ENCODE measurements at regions not wholly inside any gene's neighbourhood (a gene's known extent, or its start where the extent isn't known, plus 50 kb on each side); places are given as distances from the start of the nearest gene placed in this dataset.
"Not testable (repeated sequence)": the region's sequence is repeated elsewhere in the genome, so short reads cannot be mapped to it uniquely, and the experiment has no call there.

DNA sequence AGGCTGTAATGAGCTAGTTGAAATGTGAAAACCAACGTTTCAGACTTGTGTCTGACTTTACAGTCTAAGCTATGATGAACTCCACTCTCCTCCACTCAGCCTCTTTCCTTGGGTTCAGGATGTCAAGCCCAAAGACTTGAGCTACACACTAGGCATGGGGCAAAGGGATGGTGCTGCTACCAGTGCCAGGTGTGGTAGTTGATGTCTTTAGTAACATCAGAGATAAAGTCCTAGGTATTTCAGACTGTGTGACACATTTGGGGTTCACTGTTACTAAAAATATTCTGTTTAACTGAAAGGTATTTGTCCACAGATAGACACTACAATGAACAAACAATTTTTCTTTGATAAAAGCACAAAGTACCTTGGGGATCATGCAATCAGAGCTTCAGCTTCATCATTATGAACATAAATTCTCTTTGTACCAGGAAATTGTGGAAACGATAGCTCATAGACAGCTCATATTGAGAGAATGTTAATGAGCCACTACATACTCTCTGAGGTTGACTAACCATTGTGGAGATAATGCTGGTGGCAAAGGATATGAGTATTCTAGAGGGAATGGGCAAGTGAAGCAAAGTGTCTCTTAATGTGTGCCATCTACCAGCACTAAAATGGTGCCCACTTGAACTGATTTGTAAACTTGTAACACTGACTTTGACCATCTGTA is 253.7 kb upstream of the THUMPD2 start:
- Histone ChIP-seq H3K4me1 (ENCODE audit: insufficient read depth, poor library complexity, severe bottlenecking) (peaks cover 15% of the 10 kb centered on the region), H3K27ac (ENCODE audit: poor library complexity, severe bottlenecking) (peak overlapping the region; percentile 82), H3K27me3 (ENCODE audit: insufficient read depth, poor library complexity, severe bottlenecking) (no peaks in the 10 kb centered on the region), H3K4me3 (ENCODE audit: severe bottlenecking) (no peak overlapping the region), H3K36me3 (ENCODE audit: low read depth) (no peaks in the 10 kb centered on the region), H3K9me3 (ENCODE audit: severe bottlenecking) (peaks cover 5% of the 10 kb centered on the region)
- TF ChIP-seq CTCF (IDR thresholded peaks at IDR 0.05; ENCODE audit: poor library complexity, severe bottlenecking) = no peak
- no peak for DNase-seq (ENCODE audit: low spot score)
- ATAC-seq (ENCODE audit: low read depth) = peak; percentile 95

DNA sequence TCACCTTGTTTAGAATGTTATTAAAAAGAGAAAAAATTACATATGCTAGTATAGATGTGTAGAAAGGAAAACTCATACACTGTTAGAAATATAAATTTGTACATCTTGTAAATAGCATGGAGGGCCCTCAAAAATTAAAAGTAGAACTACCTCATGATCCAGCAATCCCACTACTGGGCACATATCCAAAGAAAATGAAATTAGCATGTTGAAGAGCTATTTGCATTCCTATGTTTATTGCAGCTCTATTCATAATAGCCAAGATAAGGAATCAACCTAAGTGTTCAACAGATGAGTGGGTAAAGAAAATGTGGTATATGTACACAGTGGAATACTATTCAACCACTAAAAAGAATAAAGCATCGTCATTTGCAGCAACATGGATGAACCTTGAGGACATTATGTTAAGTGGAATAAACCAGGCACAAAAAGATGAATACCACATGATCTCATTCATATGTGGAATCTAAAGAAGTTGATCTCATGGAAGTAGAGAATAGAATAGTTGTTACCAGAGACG is 251.5 kb upstream of the THUMPD2 start:
- Histone ChIP-seq H3K4me1 (ENCODE audit: insufficient read depth, poor library complexity, severe bottlenecking) (peaks cover 15% of the 10 kb centered on the region), H3K36me3 (ENCODE audit: low read depth) (no peaks in the 10 kb centered on the region), H3K27me3 (ENCODE audit: insufficient read depth, poor library complexity, severe bottlenecking) (no peaks in the 10 kb centered on the region), H3K9me3 (ENCODE audit: severe bottlenecking) (peaks cover 5% of the 10 kb centered on the region), H3K4me3 (ENCODE audit: severe bottlenecking) (no peak overlapping the region), H3K27ac (ENCODE audit: poor library complexity, severe bottlenecking) (no peak overlapping the region)
- no peak for TF ChIP-seq CTCF (IDR thresholded peaks at IDR 0.05; ENCODE audit: poor library complexity, severe bottlenecking)
- ATAC-seq (ENCODE audit: low read depth) (no peak), DNase-seq (ENCODE audit: low spot score) (no peak)

DNA sequence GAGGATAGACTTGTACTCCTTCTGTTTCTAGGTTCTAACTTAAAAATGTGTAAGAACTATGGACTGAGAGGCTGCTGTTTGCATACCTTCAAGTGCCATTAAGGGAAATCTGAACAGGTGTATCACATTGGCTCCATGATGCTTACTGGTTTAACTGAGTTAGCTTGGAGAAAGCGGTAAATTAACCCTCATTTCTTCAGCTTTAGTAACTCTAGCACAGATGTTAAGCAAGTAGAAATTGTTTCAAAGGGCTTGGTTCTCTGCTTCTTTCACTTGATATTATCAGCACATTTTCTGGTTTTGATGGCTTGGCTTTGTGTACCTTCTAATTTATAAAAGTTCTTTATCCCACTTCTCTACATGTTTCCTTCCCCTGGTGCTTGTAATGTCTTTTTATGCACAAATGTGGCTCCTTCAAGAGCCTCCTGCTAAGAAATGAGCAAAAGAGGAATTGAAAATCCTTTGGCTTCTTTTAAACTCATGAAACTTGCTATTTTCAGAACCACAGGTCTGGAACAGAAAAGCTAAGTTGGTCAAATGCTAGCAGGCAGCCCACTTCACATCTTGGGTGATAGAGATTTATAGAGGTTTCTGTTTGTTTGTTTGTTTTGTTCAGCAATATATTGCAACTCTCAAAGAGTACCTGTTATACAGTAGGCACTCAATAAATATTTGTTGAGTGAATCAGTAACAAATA is 249.9 kb upstream of the THUMPD2 start:
- peaks cover 15% of the 10 kb centered on the region for H3K4me1 ChIP-seq (ENCODE audit: insufficient read depth, poor library complexity, severe bottlenecking)
- DNase-seq (ENCODE audit: low spot score) = no peak
- H3K4me3 ChIP-seq (ENCODE audit: severe bottlenecking) = no peak overlapping the region
- H3K27me3 ChIP-seq (ENCODE audit: insufficient read depth, poor library complexity, severe bottlenecking) = no peaks in the 10 kb centered on the region
- H3K9me3 ChIP-seq (ENCODE audit: severe bottlenecking) = no peaks in the 10 kb centered on the region
- H3K36me3 ChIP-seq (ENCODE audit: low read depth) = no peaks in the 10 kb centered on the region
- ATAC-seq (ENCODE audit: low read depth) = no peak
- no peak for TF ChIP-seq CTCF (IDR thresholded peaks at IDR 0.05; ENCODE audit: poor library complexity, severe bottlenecking)
- H3K27ac ChIP-seq (ENCODE audit: poor library complexity, severe bottlenecking) = peak overlapping the region; percentile 33

GRCh38 chr2:40027968-40028367 is 248.9 kb upstream of the THUMPD2 start:
- Histone ChIP-seq H3K4me3 (ENCODE audit: severe bottlenecking) (no peak overlapping the region), H3K9me3 (ENCODE audit: severe bottlenecking) (no peaks in the 10 kb centered on the region), H3K4me1 (ENCODE audit: insufficient read depth, poor library complexity, severe bottlenecking) (peaks cover 9% of the 10 kb centered on the region), H3K27me3 (ENCODE audit: insufficient read depth, poor library complexity, severe bottlenecking) (no peaks in the 10 kb centered on the region), H3K27ac (ENCODE audit: poor library complexity, severe bottlenecking) (peak overlapping the region; percentile 33), H3K36me3 (ENCODE audit: low read depth) (no peaks in the 10 kb centered on the region)
- peak; percentile 67 for ATAC-seq (ENCODE audit: low read depth)
- no peak for TF ChIP-seq CTCF (IDR thresholded peaks at IDR 0.05; ENCODE audit: poor library complexity, severe bottlenecking)
- DNase-seq (ENCODE audit: low spot score) = no peak

- H3K4me1 ChIP-seq (ENCODE audit: insufficient read depth, poor library complexity, severe bottlenecking); H3K27me3 ChIP-seq (ENCODE audit: insufficient read depth, poor library complexity, severe bottlenecking); DNase-seq (ENCODE audit: low spot score); H3K27ac ChIP-seq (ENCODE audit: poor library complexity, severe bottlenecking); H3K4me3 ChIP-seq (ENCODE audit: severe bottlenecking); ATAC-seq (ENCODE audit: low read depth); H3K9me3 ChIP-seq (ENCODE audit: severe bottlenecking); H3K36me3 ChIP-seq (ENCODE audit: low read depth): not testable (repeated sequence)
Measured at GRCh38 chr2:40025276-40025675, 246.2 kb upstream of the THUMPD2 start.
